ENCODE measurements at regions not wholly inside any gene's neighbourhood (a gene's known extent, or its start where the extent isn't known, plus 50 kb on each side); places are given as distances from the start of the nearest gene placed in this dataset.

GRCh38 chr4:66443008-66443407 is 772.7 kb upstream of the EPHA5 start:
- Histone ChIP-seq H3K4me1 (no peaks in the 10 kb centered on the region), H3K36me3 (no peaks in the 10 kb centered on the region), H3K27ac (no peak overlapping the region), H3K27me3 (no peaks in the 10 kb centered on the region), H3K4me3 (no peak overlapping the region), H3K9me3 (no peaks in the 10 kb centered on the region)
- TF ChIP-seq POLR2A (IDR thresholded peaks at IDR 0.05) (no peak), CTCF (IDR thresholded peaks at IDR 0.05) (no peak)
- DNase-seq = no peak

GRCh38 chr4:66439508-66439907 is 769.2 kb upstream of the EPHA5 start:
- TF ChIP-seq POLR2A (IDR thresholded peaks at IDR 0.05) = no peak
- TF ChIP-seq CTCF (IDR thresholded peaks at IDR 0.05) = no peak
- H3K36me3 ChIP-seq = no peaks in the 10 kb centered on the region
- no peak overlapping the region for H3K27ac ChIP-seq
- DNase-seq = no peak
- H3K4me3 ChIP-seq = no peak overlapping the region
- H3K4me1 ChIP-seq = no peaks in the 10 kb centered on the region
- no peaks in the 10 kb centered on the region for H3K27me3 ChIP-seq
- H3K9me3 ChIP-seq = no peaks in the 10 kb centered on the region

GRCh38 chr4:66433706-66434105 is 763.4 kb upstream of the EPHA5 start:
- H3K27me3 ChIP-seq = no peaks in the 10 kb centered on the region
- TF ChIP-seq CTCF (IDR thresholded peaks at IDR 0.05) = no peak
- TF ChIP-seq POLR2A (IDR thresholded peaks at IDR 0.05) = no peak
- no peaks in the 10 kb centered on the region for H3K9me3 ChIP-seq
- H3K4me1 ChIP-seq = no peaks in the 10 kb centered on the region
- DNase-seq = no peak
- H3K4me3 ChIP-seq = no peak overlapping the region
- H3K27ac ChIP-seq = no peak overlapping the region
- no peaks in the 10 kb centered on the region for H3K36me3 ChIP-seq

- no peak for DNase-seq
- H3K27ac ChIP-seq = no peak overlapping the region
These were observed 760.6 kb upstream of the EPHA5 start for GRCh38 chr4:66430856-66431255.

GRCh38 chr4:66429276-66429675 is 759.0 kb upstream of the EPHA5 start:
- Histone ChIP-seq H3K9me3 (no peaks in the 10 kb centered on the region), H3K27ac (no peak overlapping the region), H3K4me1 (no peaks in the 10 kb centered on the region), H3K4me3 (no peak overlapping the region), H3K27me3 (no peaks in the 10 kb centered on the region), H3K36me3 (no peaks in the 10 kb centered on the region)
- DNase-seq = no peak
- TF ChIP-seq POLR2A (IDR thresholded peaks at IDR 0.05) (no peak), CTCF (IDR thresholded peaks at IDR 0.05) (no peak)

More at GRCh38 chr4:66430856-66431255, 760.6 kb upstream of the EPHA5 start:
- no peaks in the 10 kb centered on the region for H3K9me3 ChIP-seq
- no peaks in the 10 kb centered on the region for H3K27me3 ChIP-seq
- H3K36me3 ChIP-seq = no peaks in the 10 kb centered on the region
- H3K4me1 ChIP-seq = no peaks in the 10 kb centered on the region
- TF ChIP-seq CTCF (IDR thresholded peaks at IDR 0.05) = no peak
- TF ChIP-seq POLR2A (IDR thresholded peaks at IDR 0.05) = no peak
- H3K4me3 ChIP-seq = no peak overlapping the region

GRCh38 chr4:66416425-66416824 is 746.1 kb upstream of the EPHA5 start:
- Histone ChIP-seq H3K36me3 (no peaks in the 10 kb centered on the region), H3K4me3 (no peak overlapping the region), H3K4me1 (no peaks in the 10 kb centered on the region), H3K9me3 (no peaks in the 10 kb centered on the region), H3K27me3 (no peaks in the 10 kb centered on the region), H3K27ac (no peak overlapping the region)
- no peak for DNase-seq
- no peak for TF ChIP-seq POLR2A (IDR thresholded peaks at IDR 0.05)
- TF ChIP-seq CTCF (IDR thresholded peaks at IDR 0.05) = no peak
